Heart left ventricle (tissue), 13 donors: ENCODE measurements at regions not wholly inside any gene's neighbourhood (a gene's known extent, or its start where the extent isn't known, plus 50 kb on each side); places are given as distances from the start of the nearest gene placed in this dataset.

Experiments
- CTCF ChIP-seq, 12 donors: fragments of 200-600 bp; sonication (generic) in 4 of 12; IDR thresholded peaks; one replicate each; pipeline versions ENCODE4 v1.5.0 to v1.8.0; 2018 to 2022; ENCODE audit warnings: antibody characterized with exemption in 12 of 12, mild to moderate bottlenecking in 5 of 12
- POLR2A ChIP-seq, 2 donors: fragments of 450-650 bp; IDR thresholded peaks; one replicate each; pipeline ENCODE4 v1.6.1; 2017; ENCODE audit warnings: antibody characterized with exemption in 2 of 2, mild to moderate bottlenecking in 2 of 2, moderate library complexity in 2 of 2
- donor health status: ischemic (EF 13 %, LVEDD 7.1; RV severe dilation, severe dysfunction).
- donor health status: DM: no; HTN: yes; CAD: no.
- donor health status: DM: no; HTN: no; CAD: no.
- donor health status: ischemic (EF 25% LVEDD 6.9; RV normal size, moderate dysfunction).
- donor health status: ischemic (EF 25% LVEDD 5.7; RV mildly dilated, moderate dysfunction).
- donor health status: ischemic (EF 35%, LVEDD 5.7; RV mildly dilated, moderate dysfunction).
- donor health status: nonischemic (EF 11% LVEDD 7.7; RV severe dilation, severe dysfunction).
- donor health status: DM: yes; HTN: yes; CAD: no.
- donor health status: PGD.
- donor health status: ischemic (EF 29% LVEDD 5.4; RV normal size, mild dysfunction).
- donor health status: nonischemic (EF 23%, LVEDD 6.1; RV moderate dilation, normal function).

GRCh38 chr18:33802955-33803354 is 224.9 kb downstream of the ASXL3 start:
- TF ChIP-seq CTCF (IDR thresholded peaks at IDR 0.05) (no peak), POLR2A (IDR thresholded peaks at IDR 0.05) (no peak)
